Ramos (cell line): ENCODE measurements at regions not wholly inside any gene's neighbourhood (a gene's known extent, or its start where the extent isn't known, plus 50 kb on each side); places are given as distances from the start of the nearest gene placed in this dataset.
"Not testable (repeated sequence)": the region's sequence is repeated elsewhere in the genome, so short reads cannot be mapped to it uniquely, and the experiment has no call there.

ENCODE experiments used
- in situ Hi-C: fragments of 300-500 bp; cut with MboI; formaldehyde crosslinking; loops from one replicate; pipeline ENCODE4 v1.14.3; 2022; ENCODE audit warnings: low sequenced_read_pairs; ENCODE audit not compliant: unreplicated experiment

DNA sequence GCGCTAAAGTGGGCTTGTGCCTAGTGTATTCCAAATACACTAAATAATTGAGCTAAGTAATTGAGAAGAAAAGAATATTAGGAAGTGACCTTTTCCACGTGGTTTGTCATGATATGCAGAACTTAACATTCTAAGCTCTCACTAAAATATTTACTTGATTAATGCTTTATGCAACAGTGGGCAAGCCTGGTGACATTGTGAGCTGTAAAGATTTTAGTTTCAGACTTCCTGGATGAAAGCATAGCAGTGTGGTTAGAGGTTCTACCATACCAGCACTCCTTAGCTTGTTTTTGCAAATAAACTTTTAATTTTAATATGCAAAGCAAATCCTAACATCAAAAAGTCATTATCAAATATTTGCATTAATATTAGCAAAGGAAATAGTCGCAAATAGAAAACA is 1065.1 kb upstream of the SPRY2 start:
- in situ Hi-C loops: no loop called here

- in situ Hi-C loops: no loop called here
Observed at GRCh38 chr13:81396192-81396591, 1055.3 kb upstream of the SPRY2 start.

DNA sequence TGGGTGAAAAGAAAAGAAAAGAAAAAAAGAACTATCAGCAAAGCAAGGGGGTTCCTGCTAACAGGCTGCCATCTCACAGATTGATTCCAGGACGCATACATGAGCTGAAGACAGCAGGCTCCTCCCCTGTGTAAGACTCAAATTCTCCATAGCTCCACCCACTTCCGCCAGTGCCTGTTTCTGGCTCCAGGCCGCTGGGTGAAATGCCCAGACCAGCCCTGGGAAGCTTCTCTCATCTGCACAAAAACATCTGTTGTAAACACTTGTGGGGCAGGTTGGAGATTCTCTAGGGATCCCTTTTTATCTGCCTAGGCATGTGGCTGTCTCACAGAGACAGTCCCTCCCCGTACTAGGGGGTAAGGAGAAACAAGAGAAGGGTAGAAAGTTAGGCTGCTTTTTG is 1054.4 kb upstream of the SPRY2 start:
- in situ Hi-C loops: no loop called here

DNA sequence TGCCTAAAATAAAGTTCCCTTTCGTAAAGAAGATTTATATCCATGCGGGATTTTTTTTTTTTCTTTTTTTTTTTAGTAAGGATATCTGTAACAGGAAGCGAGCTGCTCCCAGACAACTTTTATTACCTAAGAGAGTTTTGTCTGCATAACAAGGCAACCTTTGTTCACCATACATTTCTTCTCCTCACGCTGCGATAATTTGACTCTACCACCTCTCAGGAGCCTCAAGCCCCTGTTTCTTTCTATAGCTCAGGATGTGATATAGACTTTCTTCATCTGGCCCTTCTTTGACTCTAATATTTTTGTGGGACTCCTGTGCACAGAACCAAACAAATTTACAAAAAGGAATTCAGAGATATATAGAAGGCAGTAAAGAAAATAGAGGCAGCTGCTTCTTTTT is 1053.7 kb upstream of the SPRY2 start:
- in situ Hi-C loops: no loop called here

- in situ Hi-C loops: no loop called here
Observed at GRCh38 chr13:81393721-81394120, 1052.8 kb upstream of the SPRY2 start.

GRCh38 chr13:81393110-81393509 is 1052.2 kb upstream of the SPRY2 start:
- in situ Hi-C loops: no loop called here

DNA sequence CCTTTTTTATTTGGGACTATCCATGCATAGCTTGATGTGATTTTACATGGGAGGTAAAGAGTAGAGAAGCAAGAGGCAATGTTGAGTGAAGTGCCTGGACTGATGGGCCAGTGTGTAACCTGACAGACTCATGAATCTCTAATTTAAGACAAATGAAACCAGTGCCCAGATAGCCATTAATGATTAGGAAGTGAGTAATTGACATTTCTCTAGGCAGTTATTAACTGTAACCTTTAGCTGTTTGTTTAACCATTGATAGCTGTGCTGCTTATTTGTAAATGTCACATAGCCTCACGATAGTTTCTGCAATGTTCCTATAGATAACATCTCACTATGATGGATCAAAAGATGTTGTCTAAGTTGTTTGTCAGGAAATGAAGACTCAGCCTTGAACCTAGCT is 1047.5 kb upstream of the SPRY2 start:
- in situ Hi-C loops: no loop called here

GRCh38 chr13:81383444-81383843 is 1042.5 kb upstream of the SPRY2 start:
- in situ Hi-C loops: no loop called here

GRCh38 chr13:81382246-81382645 is 1041.3 kb upstream of the SPRY2 start:
- in situ Hi-C loops: no loop called here

DNA sequence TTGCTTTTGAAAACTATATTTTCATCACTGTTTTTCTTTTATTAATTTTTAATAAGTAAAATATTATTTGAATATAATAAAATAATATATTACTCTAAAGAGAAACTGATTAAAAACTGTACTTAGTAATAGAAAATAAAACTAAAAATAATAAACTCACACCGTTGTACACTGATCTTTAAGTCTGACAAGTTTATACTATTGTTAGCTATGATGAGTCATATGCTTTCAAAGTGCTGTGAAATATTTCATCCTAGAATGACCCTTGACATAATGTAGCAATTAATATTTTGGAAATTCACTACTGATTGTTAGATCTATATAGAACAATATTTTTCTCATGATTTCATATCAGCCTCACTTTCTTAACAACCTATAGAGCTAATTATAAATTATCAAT is 1040.6 kb upstream of the SPRY2 start:
- in situ Hi-C loops: no loop called here

DNA sequence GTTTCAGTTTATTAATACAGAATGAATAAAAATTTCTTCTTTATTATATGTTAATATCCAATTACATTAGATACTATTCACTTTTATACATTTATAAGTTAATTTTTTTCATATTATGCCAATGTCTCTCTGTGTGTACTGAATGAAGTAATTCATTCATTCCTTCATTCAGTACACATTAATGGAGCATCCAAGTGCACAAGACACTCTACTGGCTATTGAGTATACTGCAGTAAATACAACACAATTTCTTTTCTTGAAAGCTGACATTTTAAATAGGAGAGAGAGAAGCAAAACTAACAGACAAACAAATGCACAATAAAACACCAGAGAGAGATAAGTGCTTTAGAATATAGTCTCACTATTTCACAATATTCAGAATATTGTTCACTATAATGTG is 1038.3 kb upstream of the SPRY2 start:
- in situ Hi-C loops: no loop called here

DNA sequence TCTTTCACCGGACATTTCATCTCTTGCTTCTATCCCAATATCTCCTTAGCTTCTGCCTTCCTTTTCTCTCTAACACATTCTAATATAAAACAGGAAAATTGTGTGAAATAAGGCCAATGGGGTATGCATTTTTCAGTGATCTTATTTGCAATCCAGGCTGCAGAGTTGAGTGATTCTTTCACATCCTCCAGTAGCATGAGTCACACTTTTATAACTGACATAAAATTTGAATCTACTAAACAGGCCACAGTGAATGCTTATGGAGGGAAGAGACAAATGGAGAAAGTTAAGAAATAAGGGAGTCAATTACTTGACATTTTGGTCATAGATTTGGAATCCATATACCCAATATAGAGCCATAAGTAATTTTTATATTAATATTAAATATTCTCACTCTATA is 1037.0 kb upstream of the SPRY2 start:
- in situ Hi-C loops: no loop called here

GRCh38 chr13:81375709-81376108 is 1034.8 kb upstream of the SPRY2 start:
- in situ Hi-C loops: no loop called here

DNA sequence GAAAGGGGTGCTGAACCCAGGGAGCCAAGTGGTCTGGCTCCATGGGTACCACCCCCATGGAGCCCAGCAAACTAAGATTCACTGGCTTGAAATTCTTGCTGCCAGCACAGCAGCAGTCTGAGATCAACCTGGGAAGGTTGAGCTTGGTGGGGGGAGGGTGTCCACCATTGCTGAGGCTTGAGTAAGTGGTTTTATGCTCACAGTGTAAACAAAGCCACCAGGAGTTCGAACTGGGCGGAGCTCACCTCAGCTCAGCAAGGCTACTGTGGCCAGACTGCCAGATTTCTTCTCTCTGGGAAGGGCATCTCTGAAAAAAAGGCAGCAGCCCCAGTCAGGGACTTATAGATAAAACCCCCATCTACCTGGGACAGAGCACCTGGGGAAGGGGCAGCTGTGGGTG is 1021.8 kb upstream of the SPRY2 start:
- in situ Hi-C loops: not testable (repeated sequence)

- in situ Hi-C loops: no loop called here
Observed at GRCh38 chr13:81350056-81350455, 1009.1 kb upstream of the SPRY2 start.

DNA sequence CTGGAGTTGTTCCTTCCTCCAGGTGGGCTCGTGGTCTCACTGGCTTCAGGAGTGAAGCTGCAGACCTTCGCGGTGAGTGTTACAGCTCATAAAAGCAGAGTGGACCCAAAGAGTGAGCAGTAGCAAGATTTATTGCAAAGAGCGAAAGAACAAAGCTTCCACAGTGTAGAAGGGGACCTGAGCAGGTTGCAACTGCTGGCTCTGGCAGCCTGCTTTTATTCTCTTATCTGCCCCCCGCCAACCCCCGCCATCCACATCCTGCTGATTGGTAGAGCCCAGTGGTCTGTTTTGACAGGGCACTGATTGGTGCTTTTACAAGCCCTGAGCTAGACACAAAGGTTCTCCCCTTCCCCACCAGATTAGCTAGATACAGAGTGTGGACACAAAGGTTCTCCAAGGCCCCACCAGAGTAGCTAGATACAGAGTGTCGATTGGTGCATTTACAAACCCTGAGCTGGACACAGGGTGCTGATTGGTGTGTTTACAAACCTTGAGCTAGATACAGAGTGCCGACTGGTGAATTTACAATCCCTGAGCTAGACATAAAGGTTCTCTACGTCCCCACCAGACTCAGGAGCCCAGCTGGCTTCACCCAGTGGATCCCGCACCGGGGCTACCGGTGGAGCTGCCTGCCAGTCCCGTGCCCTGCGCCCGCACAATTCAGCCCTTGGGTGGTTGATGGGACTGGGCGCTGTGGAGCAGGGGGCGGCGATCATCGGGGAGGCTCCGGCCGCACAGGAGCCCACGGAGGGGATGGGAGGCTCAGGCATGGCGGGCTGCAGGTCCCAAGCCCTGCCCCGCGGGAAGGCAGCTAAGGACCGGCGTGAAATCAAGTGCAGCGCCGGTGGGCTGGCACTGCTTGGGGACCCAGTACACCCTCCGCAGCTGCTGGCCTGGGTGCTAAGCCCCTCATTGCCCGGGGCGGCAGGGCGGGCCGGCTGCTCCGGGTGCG is 999.5 kb upstream of the SPRY2 start:
- in situ Hi-C loops: not testable (repeated sequence)

- in situ Hi-C loops: not testable (repeated sequence)
Observed at GRCh38 chr13:81339666-81340065, 998.7 kb upstream of the SPRY2 start.

DNA sequence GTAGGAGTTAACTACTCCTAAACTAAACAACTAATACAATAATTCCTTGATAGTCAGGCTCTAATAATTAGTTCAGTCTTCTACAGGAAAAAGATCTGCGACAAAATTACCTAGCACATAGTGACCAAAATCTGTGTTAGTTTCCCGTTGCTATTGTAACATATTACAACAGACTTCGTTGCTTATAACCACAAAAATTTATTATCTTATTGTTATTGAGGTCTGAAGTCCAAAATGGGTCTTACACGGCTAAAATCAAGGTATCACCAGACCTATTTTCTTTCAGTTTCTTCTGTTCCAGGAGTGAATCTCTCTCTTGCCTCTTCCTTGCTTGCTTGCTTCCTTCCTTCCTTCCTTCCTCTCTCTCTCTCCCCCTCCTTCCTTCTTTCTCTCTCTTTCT is 993.6 kb upstream of the SPRY2 start:
- in situ Hi-C loops: no loop called here

GRCh38 chr13:81326913-81327312 is 986.0 kb upstream of the SPRY2 start:
- in situ Hi-C loops: no loop called here

- in situ Hi-C loops: no loop called here
Observed at GRCh38 chr13:81320516-81320915, 979.6 kb upstream of the SPRY2 start.

DNA sequence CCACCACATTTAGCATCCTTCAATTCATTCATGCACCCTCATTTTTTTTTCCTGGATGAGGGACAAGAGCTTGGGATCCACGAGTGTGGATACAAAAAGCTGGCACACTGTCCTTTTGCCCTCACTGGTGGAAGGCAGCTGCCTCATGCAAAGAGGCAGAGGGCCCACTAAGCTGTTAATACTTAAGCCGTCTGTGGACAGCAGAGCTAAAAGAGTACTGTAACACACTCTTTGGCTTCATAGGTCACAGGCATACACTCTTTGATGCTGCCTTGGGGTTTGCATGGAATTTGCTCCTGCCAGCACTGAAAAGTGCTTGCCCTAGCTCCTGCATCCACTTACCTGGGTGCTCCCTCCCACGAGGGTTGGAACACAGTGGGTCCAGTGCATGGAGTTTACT is 978.4 kb upstream of the SPRY2 start:
- in situ Hi-C loops: no loop called here
